Adrenal gland (tissue), 5 donors: ENCODE measurements at regions not wholly inside any gene's neighbourhood (a gene's known extent, or its start where the extent isn't known, plus 50 kb on each side); places are given as distances from the start of the nearest gene placed in this dataset.

ENCODE experiments used
- CTCF ChIP-seq, 6 experiments: fragments of 450-650 bp in 4 of 6; fragments of 200-600 bp in 2 of 6; sonication (generic) in 1 of 6; IDR thresholded peaks; 1 replicate in 5 of 6; 2 replicates in 1 of 6; pipeline versions ENCODE4 v1.5.1 to v1.8.0; 2016 to 2021; ENCODE audit warnings: antibody characterized with exemption in 6 of 6, mild to moderate bottlenecking in 2 of 6, moderate library complexity in 1 of 6
- POLR2A ChIP-seq, 2 donors: fragments of 450-650 bp; IDR thresholded peaks; one replicate each; pipeline ENCODE4 v1.6.1; 2017; ENCODE audit warnings: antibody characterized with exemption in 2 of 2, mild to moderate bottlenecking in 2 of 2, moderate library complexity in 1 of 2
- donor health status: DM: no; HTN: no; CAD: no.

GRCh38 chr15:69663441-69663840 is 210.8 kb downstream of the RPLP1 start:
- TF ChIP-seq CTCF (IDR thresholded peaks at IDR 0.05) = no peak
- no peak for TF ChIP-seq POLR2A (IDR thresholded peaks at IDR 0.05)
